Central memory CD8-positive, alpha-beta T cell (primary cell): ENCODE measurements at regions not wholly inside any gene's neighbourhood (a gene's known extent, or its start where the extent isn't known, plus 50 kb on each side); places are given as distances from the start of the nearest gene placed in this dataset.

Source experiments
- ATAC-seq: fragments of 150-1000 bp; cut with Tn5 transposase; replicated peaks from 2 replicates; pipeline ENCODE4 v1.10.0; 2022; ENCODE audit warnings: mild to moderate bottlenecking, moderate FRiP score, moderate number of reproducible peaks; ENCODE audit not compliant: poor library complexity, severe bottlenecking; ENCODE audit errors: extremely low read depth
- DNase-seq, 2 donors: peaks; one replicate each; pipeline ENCODE4 v3.0.0; 2021; ENCODE audit warnings: low spot score in 2 of 2
- H3K27ac Mint-ChIP-seq: one replicate; pipeline ENCODE4 v1.8.0; 2022; ENCODE audit warnings: low read depth, mild to moderate bottlenecking, moderate library complexity, mixed read lengths
- H3K27me3 Mint-ChIP-seq: one replicate; pipeline ENCODE4 v1.8.0; 2022; ENCODE audit warnings: mixed read lengths
- H3K36me3 Mint-ChIP-seq: one replicate; pipeline ENCODE4 v1.8.0; 2022; ENCODE audit warnings: mild to moderate bottlenecking, moderate library complexity, mixed read lengths; ENCODE audit not compliant: insufficient read depth
- H3K4me1 Mint-ChIP-seq: one replicate; pipeline ENCODE4 v1.8.0; 2022; ENCODE audit warnings: mixed read lengths
- H3K4me3 Mint-ChIP-seq: one replicate; pipeline ENCODE4 v1.8.0; 2022; ENCODE audit warnings: mild to moderate bottlenecking, moderate library complexity, mixed read lengths
- H3K9me3 Mint-ChIP-seq: one replicate; pipeline ENCODE4 v1.8.0; 2022; ENCODE audit warnings: mixed read lengths

- no peak overlapping the region for H3K27ac Mint-ChIP-seq
- no peaks in the 10 kb centered on the region for H3K9me3 Mint-ChIP-seq
- H3K27me3 Mint-ChIP-seq, result peaks cover 26% of the 10 kb centered on the region
- no peak for DNase-seq
- no peak overlapping the region for H3K4me3 Mint-ChIP-seq
- no peak for ATAC-seq
- H3K36me3 Mint-ChIP-seq, result peaks cover 2% of the 10 kb centered on the region
- no peaks in the 10 kb centered on the region for H3K4me1 Mint-ChIP-seq
These were observed 115.8 kb downstream of the ETNK1 start for GRCh38 chr12:22740656-22741355.

- Mint-ChIP-seq H3K4me3 (no peak overlapping the region), H3K36me3 (peaks cover 2% of the 10 kb centered on the region), H3K27ac (no peak overlapping the region), H3K4me1 (no peaks in the 10 kb centered on the region), H3K9me3 (no peaks in the 10 kb centered on the region), H3K27me3 (peaks cover 47% of the 10 kb centered on the region)
- ATAC-seq (no peak), DNase-seq (no peak)
These were observed 118.7 kb downstream of the ETNK1 start for GRCh38 chr12:22743700-22744099.

- peaks cover 2% of the 10 kb centered on the region for H3K36me3 Mint-ChIP-seq
- H3K27me3 Mint-ChIP-seq, result peaks cover 45% of the 10 kb centered on the region
- H3K27ac Mint-ChIP-seq, result no peak overlapping the region
- no peak for ATAC-seq
- no peaks in the 10 kb centered on the region for H3K4me1 Mint-ChIP-seq
- H3K9me3 Mint-ChIP-seq, result no peaks in the 10 kb centered on the region
- DNase-seq, result no peak
- no peak overlapping the region for H3K4me3 Mint-ChIP-seq
These were observed 119.2 kb downstream of the ETNK1 start for GRCh38 chr12:22744197-22744596.

GRCh38 chr12:22746720-22747119 is 121.7 kb downstream of the ETNK1 start:
- H3K36me3 Mint-ChIP-seq, result peaks cover 2% of the 10 kb centered on the region
- DNase-seq, result no peak
- H3K4me1 Mint-ChIP-seq, result no peaks in the 10 kb centered on the region
- peaks cover 53% of the 10 kb centered on the region for H3K27me3 Mint-ChIP-seq
- no peak overlapping the region for H3K27ac Mint-ChIP-seq
- no peaks in the 10 kb centered on the region for H3K9me3 Mint-ChIP-seq
- no peak overlapping the region for H3K4me3 Mint-ChIP-seq
- ATAC-seq, result no peak

- ATAC-seq (no peak), DNase-seq (no peak)
- H3K4me1 Mint-ChIP-seq, result no peaks in the 10 kb centered on the region
- H3K27me3 Mint-ChIP-seq, result peaks cover 25% of the 10 kb centered on the region
- H3K36me3 Mint-ChIP-seq, result peaks cover 1% of the 10 kb centered on the region
- H3K27ac Mint-ChIP-seq, result no peak overlapping the region
- no peaks in the 10 kb centered on the region for H3K9me3 Mint-ChIP-seq
- no peak overlapping the region for H3K4me3 Mint-ChIP-seq
These were observed 130.7 kb downstream of the ETNK1 start for GRCh38 chr12:22755629-22756028.

- Mint-ChIP-seq H3K4me1 (no peaks in the 10 kb centered on the region), H3K4me3 (no peak overlapping the region), H3K36me3 (no peaks in the 10 kb centered on the region)
These were observed 135.1 kb downstream of the ETNK1 start for GRCh38 chr12:22759769-22760674.

GRCh38 chr12:22765421-22766130 is 140.6 kb downstream of the ETNK1 start:
- DNase-seq (no peak), ATAC-seq (no peak)
- H3K27ac Mint-ChIP-seq, result no peak overlapping the region
- no peaks in the 10 kb centered on the region for H3K36me3 Mint-ChIP-seq
- no peaks in the 10 kb centered on the region for H3K9me3 Mint-ChIP-seq
- no peak overlapping the region for H3K4me3 Mint-ChIP-seq
- peaks cover 16% of the 10 kb centered on the region for H3K27me3 Mint-ChIP-seq
- H3K4me1 Mint-ChIP-seq, result no peaks in the 10 kb centered on the region

More at GRCh38 chr12:22759769-22760674, 135.1 kb downstream of the ETNK1 start:
- peaks cover under 1% of the 10 kb centered on the region for H3K27me3 Mint-ChIP-seq
- ATAC-seq, result no peak
- DNase-seq, result no peak
- no peak overlapping the region for H3K27ac Mint-ChIP-seq
- no peaks in the 10 kb centered on the region for H3K9me3 Mint-ChIP-seq

GRCh38 chr12:22766911-22767420 is 142.0 kb downstream of the ETNK1 start:
- Mint-ChIP-seq H3K4me3 (no peak overlapping the region), H3K9me3 (no peaks in the 10 kb centered on the region), H3K36me3 (no peaks in the 10 kb centered on the region), H3K27me3 (peaks cover 16% of the 10 kb centered on the region), H3K27ac (no peak overlapping the region), H3K4me1 (no peaks in the 10 kb centered on the region)
- DNase-seq, result no peak
- no peak for ATAC-seq

- Mint-ChIP-seq H3K36me3 (no peaks in the 10 kb centered on the region), H3K27me3 (peaks cover 20% of the 10 kb centered on the region), H3K4me1 (no peaks in the 10 kb centered on the region), H3K27ac (no peak overlapping the region), H3K4me3 (no peak overlapping the region), H3K9me3 (no peaks in the 10 kb centered on the region)
- ATAC-seq, result no peak
- no peak for DNase-seq
These were observed 156.4 kb downstream of the ETNK1 start for GRCh38 chr12:22781339-22781738.

GRCh38 chr12:22787557-22787956 is 162.6 kb downstream of the ETNK1 start:
- DNase-seq (no peak), ATAC-seq (no peak)
- Mint-ChIP-seq H3K27ac (no peak overlapping the region), H3K27me3 (peaks cover 14% of the 10 kb centered on the region), H3K36me3 (peaks cover 2% of the 10 kb centered on the region), H3K9me3 (no peaks in the 10 kb centered on the region), H3K4me1 (no peaks in the 10 kb centered on the region), H3K4me3 (no peak overlapping the region)

- Mint-ChIP-seq H3K27ac (no peak overlapping the region), H3K4me3 (no peak overlapping the region), H3K9me3 (no peaks in the 10 kb centered on the region), H3K4me1 (no peaks in the 10 kb centered on the region), H3K27me3 (peaks cover 20% of the 10 kb centered on the region), H3K36me3 (peaks cover 2% of the 10 kb centered on the region)
- ATAC-seq, result no peak
- DNase-seq, result no peak
These were observed 163.9 kb downstream of the ETNK1 start for GRCh38 chr12:22788913-22789312.

- DNase-seq (no peak), ATAC-seq (no peak)
- H3K36me3 Mint-ChIP-seq, result peaks cover 2% of the 10 kb centered on the region
- H3K9me3 Mint-ChIP-seq, result no peaks in the 10 kb centered on the region
- no peak overlapping the region for H3K4me3 Mint-ChIP-seq
- H3K27ac Mint-ChIP-seq, result no peak overlapping the region
- no peaks in the 10 kb centered on the region for H3K4me1 Mint-ChIP-seq
- H3K27me3 Mint-ChIP-seq, result peaks cover 20% of the 10 kb centered on the region
These were observed 167.2 kb downstream of the ETNK1 start for GRCh38 chr12:22792138-22792537.
